AG04449 (cell line): ENCODE measurements at regions not wholly inside any gene's neighbourhood (a gene's known extent, or its start where the extent isn't known, plus 50 kb on each side); places are given as distances from the start of the nearest gene placed in this dataset.
A peak's percentile ranks its signal among the peaks of the same experiment; 100 is the strongest.

Experiments used
- CTCF ChIA-PET: fragments of 350-600 bp; formaldehyde crosslinking; extraction: SDS; loops from one replicate; lab custom pipeline; 2021; ENCODE audit warnings: antibody characterized with exemption; lab: Yijun Ruan, JAX
- POLR2A ChIA-PET: fragments of 400-600, 350-600 bp; formaldehyde crosslinking; extraction: SDS; loops from one replicate; lab custom pipeline; 2020; ENCODE audit warnings: antibody characterized with exemption, inconsistent platforms; lab: Yijun Ruan, JAX
- DNase-seq: peaks from one replicate; pipeline ENCODE4 v3.0.0-alpha.2; 2010; ENCODE audit warnings: low read depth, low spot score
- H3K4me3 ChIP-seq: 2 replicates; pipeline ENCODE4 v1.5.1; 2011; ENCODE audit warnings: low read depth, mild to moderate bottlenecking, control low read depth, low read length
- TF ChIP-seq, protein P1 (sequence below): IDR thresholded peaks from one replicate; pipeline ENCODE4 v1.5.1; 2011; ENCODE audit warnings: mild to moderate bottlenecking, moderate library complexity, low read length, control low read depth, inconsistent platforms; ENCODE audit not compliant: insufficient read depth; ENCODE audit errors: missing control alignments

- H3K4me3 ChIP-seq, result no peak overlapping the region
- ChIA-PET CTCF (interaction anchor here (0.6 to 4.3 kb wide), 63 partner anchors 8 to 1290 kb away, joined by 3 to 36 read pairs (median 4); partner anchors contain the start of genes MECR and PTPRU), POLR2A (no interaction called here)
- DNase-seq, result peak; percentile 26
- TF ChIP-seq, protein P1, sequence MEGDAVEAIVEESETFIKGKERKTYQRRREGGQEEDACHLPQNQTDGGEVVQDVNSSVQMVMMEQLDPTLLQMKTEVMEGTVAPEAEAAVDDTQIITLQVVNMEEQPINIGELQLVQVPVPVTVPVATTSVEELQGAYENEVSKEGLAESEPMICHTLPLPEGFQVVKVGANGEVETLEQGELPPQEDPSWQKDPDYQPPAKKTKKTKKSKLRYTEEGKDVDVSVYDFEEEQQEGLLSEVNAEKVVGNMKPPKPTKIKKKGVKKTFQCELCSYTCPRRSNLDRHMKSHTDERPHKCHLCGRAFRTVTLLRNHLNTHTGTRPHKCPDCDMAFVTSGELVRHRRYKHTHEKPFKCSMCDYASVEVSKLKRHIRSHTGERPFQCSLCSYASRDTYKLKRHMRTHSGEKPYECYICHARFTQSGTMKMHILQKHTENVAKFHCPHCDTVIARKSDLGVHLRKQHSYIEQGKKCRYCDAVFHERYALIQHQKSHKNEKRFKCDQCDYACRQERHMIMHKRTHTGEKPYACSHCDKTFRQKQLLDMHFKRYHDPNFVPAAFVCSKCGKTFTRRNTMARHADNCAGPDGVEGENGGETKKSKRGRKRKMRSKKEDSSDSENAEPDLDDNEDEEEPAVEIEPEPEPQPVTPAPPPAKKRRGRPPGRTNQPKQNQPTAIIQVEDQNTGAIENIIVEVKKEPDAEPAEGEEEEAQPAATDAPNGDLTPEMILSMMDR, result peak; percentile 82
Measured at GRCh38 chr1:30379684-30380624, 343.4 kb downstream of the MATN1 start.

GRCh38 chr1:30378991-30379581, 344.3 kb downstream of the MATN1 start:
- no peak overlapping the region for H3K4me3 ChIP-seq
- TF ChIP-seq, protein P1, result no peak
- CTCF ChIA-PET, result interaction anchor here (1.0 to 4.3 kb wide), 14 partner anchors 7 to 1148 kb away, joined by 3 to 36 read pairs (median 8); partner anchors contain the start of gene MECR
- POLR2A ChIA-PET, result no interaction called here
- DNase-seq, result peak; percentile 57

- no peak for DNase-seq
- CTCF ChIA-PET, result interaction anchor here (0.6 to 4.3 kb wide), 3 partner anchors 24 to 312 kb away, joined by 3 to 36 read pairs (median 3); no protein-coding TSS in a partner anchor
- POLR2A ChIA-PET, result no interaction called here
Measured at GRCh38 chr1:30378003-30378596, 345.3 kb downstream of the MATN1 start.

GRCh38 chr1:30377230-30378002, 346.0 kb downstream of the MATN1 start:
- TF ChIP-seq, protein P1, result no peak
- CTCF ChIA-PET, result interaction anchor here (0.6 to 1.0 kb wide), 2 partner anchors 28 to 313 kb away, joined by 3 read pairs; no protein-coding TSS in a partner anchor
- POLR2A ChIA-PET, result no interaction called here
- no peak for DNase-seq
- H3K4me3 ChIP-seq, result no peak overlapping the region

More at GRCh38 chr1:30378003-30378596, 345.3 kb downstream of the MATN1 start:
- TF ChIP-seq, protein P1, result no peak
- no peak overlapping the region for H3K4me3 ChIP-seq

DNA sequence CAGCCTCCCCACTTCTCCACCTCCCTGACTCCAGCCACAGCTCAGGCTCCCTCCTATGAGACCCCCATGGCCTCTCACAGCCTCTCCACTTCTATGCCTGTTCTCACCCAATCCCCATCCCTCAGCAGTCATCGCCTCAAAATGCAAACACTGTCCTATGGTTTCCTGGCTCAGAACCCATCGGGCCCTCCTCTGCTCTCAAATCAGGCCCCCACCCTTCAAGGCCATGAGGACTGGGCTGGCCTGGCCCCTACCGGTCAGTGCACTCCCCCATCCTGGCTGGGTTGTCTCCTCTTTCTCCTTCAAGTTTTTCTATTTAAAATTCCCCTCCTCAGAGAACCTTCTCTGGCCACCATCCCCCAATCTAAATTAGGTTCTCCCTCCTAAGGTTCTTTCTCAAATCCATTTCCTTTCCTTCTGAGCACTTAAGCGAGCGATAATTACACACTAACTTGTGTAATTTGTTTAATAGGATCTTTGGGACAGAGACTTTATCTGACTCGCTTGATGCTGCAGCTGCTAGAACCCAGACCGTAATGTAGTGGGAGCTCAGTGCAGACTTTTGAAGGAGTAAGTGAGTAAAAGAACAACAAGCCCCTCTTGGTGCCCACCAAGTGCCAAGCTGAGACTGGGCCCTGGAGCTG, 347.2 kb downstream of the MATN1 start:
- TF ChIP-seq, protein P1, result no peak
- no peak overlapping the region for H3K4me3 ChIP-seq
- POLR2A ChIA-PET, result no interaction called here
- DNase-seq, result no peak
- CTCF ChIA-PET, result no interaction called here
